Astrocyte of the cerebellum (primary cell): ENCODE measurements at regions not wholly inside any gene's neighbourhood (a gene's known extent, or its start where the extent isn't known, plus 50 kb on each side); places are given as distances from the start of the nearest gene placed in this dataset.

Experiments
- DNase-seq: peaks from one replicate; pipeline ENCODE4 v3.0.0-alpha.2; 2011; ENCODE audit warnings: low read depth
- H3K4me3 ChIP-seq: 2 replicates; pipeline ENCODE4 v1.5.1; 2011; ENCODE audit warnings: mild to moderate bottlenecking, low read depth, low read length, moderate library complexity
- in situ Hi-C: cut with HindIII; loops from 2 replicates; pipeline ENCODE4 v1.10.0; 2017; ENCODE audit warnings: low sequenced_read_pairs
- TF ChIP-seq, protein P1 (sequence below): IDR thresholded peaks from 2 replicates; pipeline ENCODE4 v1.5.1; 2012; ENCODE audit warnings: low read length, low read depth, moderate library complexity, mild to moderate bottlenecking; ENCODE audit errors: missing control alignments

- TF ChIP-seq, protein P1, sequence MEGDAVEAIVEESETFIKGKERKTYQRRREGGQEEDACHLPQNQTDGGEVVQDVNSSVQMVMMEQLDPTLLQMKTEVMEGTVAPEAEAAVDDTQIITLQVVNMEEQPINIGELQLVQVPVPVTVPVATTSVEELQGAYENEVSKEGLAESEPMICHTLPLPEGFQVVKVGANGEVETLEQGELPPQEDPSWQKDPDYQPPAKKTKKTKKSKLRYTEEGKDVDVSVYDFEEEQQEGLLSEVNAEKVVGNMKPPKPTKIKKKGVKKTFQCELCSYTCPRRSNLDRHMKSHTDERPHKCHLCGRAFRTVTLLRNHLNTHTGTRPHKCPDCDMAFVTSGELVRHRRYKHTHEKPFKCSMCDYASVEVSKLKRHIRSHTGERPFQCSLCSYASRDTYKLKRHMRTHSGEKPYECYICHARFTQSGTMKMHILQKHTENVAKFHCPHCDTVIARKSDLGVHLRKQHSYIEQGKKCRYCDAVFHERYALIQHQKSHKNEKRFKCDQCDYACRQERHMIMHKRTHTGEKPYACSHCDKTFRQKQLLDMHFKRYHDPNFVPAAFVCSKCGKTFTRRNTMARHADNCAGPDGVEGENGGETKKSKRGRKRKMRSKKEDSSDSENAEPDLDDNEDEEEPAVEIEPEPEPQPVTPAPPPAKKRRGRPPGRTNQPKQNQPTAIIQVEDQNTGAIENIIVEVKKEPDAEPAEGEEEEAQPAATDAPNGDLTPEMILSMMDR: no peak
- no peak for DNase-seq
- no peak overlapping the region for H3K4me3 ChIP-seq
- in situ Hi-C loops: no loop called here
Observed at GRCh38 chrX:27085346-27085745, 377.8 kb downstream of the PPP4R3C start.

GRCh38 chrX:27078371-27078770, 384.8 kb downstream of the PPP4R3C start:
- DNase-seq: no peak
- in situ Hi-C loops: no loop called here
- TF ChIP-seq, protein P1: no peak
- H3K4me3 ChIP-seq: no peak overlapping the region

DNA sequence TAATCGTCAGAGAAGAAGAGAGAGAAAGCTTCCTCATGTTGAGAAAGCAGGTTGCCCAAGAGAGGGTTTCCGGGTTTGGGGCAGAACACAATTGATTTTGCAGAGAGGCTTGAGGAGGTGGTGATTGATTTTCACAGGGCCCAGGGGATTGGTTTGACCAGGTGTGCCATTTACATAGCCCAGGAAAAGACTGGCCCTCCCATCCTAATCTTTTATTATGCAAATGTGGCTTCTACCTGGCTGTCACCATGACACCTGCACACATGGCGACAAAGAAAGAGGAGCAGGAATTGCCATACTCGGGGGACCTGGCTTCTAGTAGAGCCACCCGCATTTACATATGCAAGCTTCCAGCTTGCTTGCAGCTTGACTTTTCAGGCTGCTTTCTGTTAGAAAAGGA, 405.3 kb downstream of the PPP4R3C start:
- no peak overlapping the region for H3K4me3 ChIP-seq
- DNase-seq: no peak
- in situ Hi-C loops: no loop called here
- TF ChIP-seq, protein P1: no peak

- TF ChIP-seq, protein P1: no peak
- H3K4me3 ChIP-seq: no peak overlapping the region
- in situ Hi-C loops: no loop called here
- no peak for DNase-seq
Observed at GRCh38 chrX:27039332-27039731, 423.8 kb downstream of the PPP4R3C start.

DNA sequence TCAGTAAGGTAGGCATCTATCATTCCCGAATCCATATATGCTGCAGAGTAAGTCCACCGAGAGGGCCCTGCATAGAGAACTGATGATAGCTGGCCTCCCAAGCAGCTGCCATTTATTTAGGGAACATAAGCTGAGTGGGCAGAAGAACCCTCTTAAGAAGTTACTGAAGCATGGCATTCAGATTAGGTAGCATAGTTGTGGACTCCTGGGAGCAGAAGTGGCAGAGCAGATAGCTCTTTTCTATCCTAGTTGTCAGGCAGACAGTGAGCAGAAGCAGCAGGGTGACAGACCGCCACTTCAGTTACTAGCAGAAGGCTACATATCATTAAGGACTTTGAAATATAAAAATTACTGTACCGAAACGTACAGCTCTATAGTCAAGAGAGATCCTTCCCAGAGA, 454.7 kb downstream of the PPP4R3C start:
- DNase-seq: no peak
- TF ChIP-seq, protein P1: no peak
- in situ Hi-C loops: no loop called here
- no peak overlapping the region for H3K4me3 ChIP-seq

- TF ChIP-seq, protein P1: no peak
- no peak overlapping the region for H3K4me3 ChIP-seq
- in situ Hi-C loops: no loop called here
- no peak for DNase-seq
Observed at GRCh38 chrX:26999634-27000033, 463.5 kb downstream of the PPP4R3C start.

- no peak for DNase-seq
- in situ Hi-C loops: no loop called here
- TF ChIP-seq, protein P1: no peak
- no peak overlapping the region for H3K4me3 ChIP-seq
Observed at GRCh38 chrX:26958261-26958660, 504.9 kb downstream of the PPP4R3C start.
